GM11168 (cell line): ENCODE measurements at regions not wholly inside any gene's neighbourhood (a gene's known extent, or its start where the extent isn't known, plus 50 kb on each side); places are given as distances from the start of the nearest gene placed in this dataset.

Source experiments
- in situ Hi-C: fragments of 300-500 bp; cut with MboI; formaldehyde crosslinking; loops from one replicate; pipeline ENCODE4 v1.12.0; 2022; ENCODE audit warnings: low sequenced_read_pairs; ENCODE audit not compliant: unreplicated experiment

DNA sequence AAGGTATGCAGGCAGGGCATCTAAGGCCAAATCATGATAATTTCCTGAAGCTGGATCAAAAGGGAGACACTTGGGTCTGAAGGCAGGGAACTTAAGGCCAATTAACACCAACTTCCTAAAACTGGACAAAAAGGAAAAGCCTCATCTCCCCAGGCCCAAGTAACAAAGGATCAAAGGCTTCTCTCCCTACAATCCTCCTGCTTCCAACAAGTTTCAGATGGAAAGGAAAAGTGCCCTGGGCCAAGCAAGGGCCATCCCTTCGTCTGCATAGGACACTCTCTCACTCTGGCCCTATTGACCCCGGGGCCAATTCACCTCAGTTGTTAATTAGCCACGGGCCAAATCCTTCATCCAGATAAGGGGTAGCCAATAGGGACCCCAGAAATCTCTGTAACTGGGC, 1335.8 kb upstream of the CDH2 start:
- in situ Hi-C loops, result no loop called here

DNA sequence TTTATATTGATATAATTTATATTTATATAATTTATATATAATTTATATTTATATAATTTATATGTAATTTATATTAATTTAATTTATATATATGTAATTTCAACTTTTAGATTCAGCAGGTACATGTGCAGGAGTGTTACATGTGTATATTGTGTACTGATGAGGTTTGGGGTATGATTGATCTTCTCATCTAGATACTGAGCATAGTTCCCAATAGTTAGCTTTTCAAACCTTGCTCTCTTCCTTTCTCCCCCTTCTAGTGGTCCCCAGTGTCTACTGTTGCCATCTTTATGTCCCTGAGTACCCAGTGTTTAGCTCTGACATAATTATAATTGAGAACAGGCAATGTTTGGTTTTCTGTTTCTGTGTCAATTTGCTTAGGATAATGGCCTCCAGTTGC, 1335.3 kb upstream of the CDH2 start:
- in situ Hi-C loops, result no loop called here

DNA sequence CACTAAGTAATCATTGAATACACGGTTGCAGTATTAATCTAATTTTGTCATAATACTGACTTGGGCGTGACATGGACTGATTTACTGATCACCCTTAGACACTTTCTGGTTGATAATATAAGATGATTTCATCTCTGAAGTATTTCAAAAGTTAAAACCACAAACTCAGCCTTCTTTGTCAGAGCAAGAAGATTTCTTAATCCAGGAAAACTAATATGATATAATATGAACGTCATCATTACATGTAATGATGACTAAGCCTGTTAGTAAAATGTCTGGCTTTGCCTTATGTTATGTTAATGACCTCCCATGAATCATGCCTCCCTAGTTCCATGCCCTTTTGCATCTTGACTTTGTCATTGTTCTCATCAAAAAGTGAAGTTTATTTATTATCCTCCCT, 1325.0 kb upstream of the CDH2 start:
- in situ Hi-C loops, result no loop called here

DNA sequence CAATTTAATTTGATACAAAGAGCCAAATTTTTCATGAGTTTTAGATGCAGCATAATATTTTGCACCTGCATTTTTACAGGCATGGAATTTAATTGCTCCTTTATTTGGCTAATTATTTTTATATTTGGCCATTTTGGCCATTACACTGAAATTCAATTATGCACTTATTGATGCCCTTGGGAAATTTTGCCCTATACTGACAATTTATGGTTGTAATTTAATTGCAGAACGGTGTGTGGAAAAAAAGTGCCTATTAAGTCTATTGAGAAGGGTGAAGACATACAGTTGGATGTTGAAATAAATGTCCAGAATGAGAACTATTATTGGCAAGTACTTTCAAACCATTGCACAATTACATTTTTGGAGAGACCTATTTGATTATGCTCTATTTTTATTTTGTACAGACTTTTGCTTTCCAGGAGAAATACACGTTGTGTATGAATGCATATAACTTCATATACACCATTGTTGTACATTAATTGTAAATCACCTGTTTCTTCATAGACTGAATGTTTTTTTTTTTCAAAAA, 1319.3 kb upstream of the CDH2 start:
- in situ Hi-C loops, result no loop called here

DNA sequence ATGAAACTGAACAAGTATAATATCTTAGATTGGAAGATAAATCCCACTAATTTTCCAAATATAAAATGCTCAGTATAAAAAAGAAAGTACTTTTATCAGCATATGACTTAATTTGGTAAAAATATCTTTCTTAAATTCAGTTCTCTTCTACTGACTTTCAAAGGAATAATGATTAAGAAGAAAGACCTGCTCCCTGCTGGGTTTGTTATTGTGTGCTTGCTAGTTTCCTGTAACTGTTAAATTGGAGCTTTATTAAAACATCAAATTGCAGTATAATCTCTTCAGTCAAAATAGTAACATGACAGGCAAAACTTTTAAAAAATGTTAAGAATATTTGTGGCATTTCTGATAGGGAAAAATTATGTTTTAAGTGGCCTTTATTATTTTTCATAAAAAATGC, 1317.4 kb upstream of the CDH2 start:
- in situ Hi-C loops, result no loop called here

DNA sequence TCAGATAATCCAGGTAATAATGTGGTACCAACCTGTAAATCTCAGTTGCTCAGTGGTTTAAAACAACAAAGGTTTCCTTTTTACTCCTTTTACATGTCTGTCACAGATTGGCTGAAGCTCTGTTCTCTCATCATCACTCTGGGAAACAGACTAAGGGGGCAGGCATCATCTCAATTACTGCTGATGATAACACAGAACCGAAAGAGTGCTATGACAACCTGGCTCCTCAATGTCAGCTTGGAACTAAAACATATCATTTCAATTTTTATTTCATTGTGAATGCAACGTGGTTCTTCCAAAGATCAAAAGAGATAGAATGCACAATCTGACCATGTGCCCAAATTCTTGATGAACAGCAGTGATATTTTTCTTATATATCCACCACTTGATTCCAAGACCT, 1315.0 kb upstream of the CDH2 start:
- in situ Hi-C loops, result no loop called here

DNA sequence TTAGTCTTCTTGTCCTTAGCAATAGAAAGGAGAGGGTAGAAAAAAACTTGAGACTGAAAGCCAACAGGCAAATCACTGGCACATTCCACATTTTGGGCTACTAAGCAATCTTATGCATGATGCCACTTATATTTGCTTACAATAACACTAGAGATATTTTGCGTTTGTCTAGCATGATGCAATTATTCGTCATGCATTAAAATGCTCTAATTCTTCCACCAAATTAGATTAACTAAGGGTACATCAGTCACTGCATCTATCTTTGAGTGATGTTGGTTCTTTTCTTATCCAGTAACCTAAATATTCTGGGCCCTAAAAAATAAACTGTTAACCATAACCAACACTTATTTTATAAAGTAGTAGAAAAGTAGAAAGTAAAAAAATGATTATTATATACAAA, 1311.7 kb upstream of the CDH2 start:
- in situ Hi-C loops, result no loop called here

DNA sequence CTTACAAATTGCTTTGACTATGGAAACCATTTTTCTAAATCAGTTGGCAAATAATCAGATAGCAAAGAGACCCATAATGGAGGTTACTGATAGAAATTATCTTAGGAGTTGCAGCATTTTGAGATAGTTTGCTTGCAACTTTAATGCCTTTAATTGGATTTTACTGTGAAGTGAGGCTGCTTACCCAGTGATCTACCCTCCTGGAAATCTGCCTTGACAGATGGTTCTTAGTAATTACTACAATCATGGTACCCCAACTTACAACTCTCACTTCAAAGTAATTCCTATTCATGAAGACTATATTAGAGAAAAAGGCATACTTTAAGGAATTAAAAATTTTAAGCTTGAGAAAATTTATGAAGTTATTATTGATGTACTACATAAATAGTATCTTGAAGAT, 1288.6 kb upstream of the CDH2 start:
- in situ Hi-C loops, result no loop called here

DNA sequence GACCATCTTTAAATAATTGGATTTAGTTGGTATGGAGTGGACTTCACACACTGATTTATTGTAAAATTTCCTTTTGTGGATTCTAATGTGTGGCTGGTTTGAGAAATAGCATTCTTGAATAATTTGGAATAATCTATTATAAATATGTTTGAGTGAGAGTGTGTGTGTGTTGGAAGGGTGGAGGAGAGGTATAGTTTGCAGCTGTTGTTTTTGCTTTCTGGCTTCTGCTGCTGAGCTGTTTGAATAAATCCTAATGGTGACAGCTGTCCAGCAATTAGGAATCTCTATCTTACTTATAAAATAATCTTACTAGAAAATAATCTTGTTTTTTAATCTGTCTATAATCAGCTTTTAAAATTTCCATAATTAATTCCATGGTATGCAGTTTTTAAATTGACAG, 1283.0 kb upstream of the CDH2 start:
- in situ Hi-C loops, result no loop called here

DNA sequence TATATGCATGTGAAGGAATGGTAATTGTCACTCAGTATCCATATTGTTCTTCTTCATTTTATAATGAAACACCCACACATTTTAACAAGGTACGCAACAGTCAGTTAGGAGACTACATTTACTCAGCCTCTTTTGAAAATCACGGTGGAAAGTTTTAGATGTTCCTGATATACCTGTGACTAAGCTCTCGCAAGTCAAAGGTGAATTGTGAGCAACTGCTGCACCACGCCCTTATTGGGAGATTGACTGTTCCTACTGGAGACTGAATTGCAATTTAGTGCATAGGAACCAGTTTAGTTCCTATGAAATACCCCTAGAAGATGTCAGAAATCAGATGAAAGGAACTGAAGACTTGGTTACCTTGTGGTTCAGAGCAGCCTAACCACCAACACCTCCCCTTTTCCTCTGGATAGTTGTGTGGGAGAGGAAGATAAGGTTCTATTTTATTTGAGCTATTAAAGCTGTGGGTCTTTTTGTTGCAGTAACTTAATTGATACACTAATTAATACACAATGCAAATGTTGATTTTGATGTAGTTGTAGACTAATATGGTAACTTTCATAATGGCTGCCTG, 1280.5 kb upstream of the CDH2 start:
- in situ Hi-C loops, result no loop called here

DNA sequence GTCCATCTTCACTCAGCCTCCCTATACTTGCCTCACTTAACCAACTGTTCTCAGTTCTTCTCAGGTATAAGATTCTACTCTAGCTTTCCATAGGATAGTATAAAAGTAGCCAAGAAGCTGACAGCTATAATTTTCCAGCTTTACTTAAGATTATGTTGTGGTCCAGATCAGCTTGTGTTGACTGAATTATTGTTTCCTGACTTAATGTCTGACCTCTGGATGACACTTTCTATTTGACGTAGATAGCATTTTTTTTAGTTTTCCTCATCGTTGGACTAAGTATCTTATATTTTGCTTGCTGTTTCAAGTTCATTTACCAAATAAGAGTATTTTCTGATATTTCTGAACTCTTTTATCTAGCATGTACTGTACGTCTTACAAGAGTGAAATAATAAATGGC, 1272.5 kb upstream of the CDH2 start:
- in situ Hi-C loops, result no loop called here

DNA sequence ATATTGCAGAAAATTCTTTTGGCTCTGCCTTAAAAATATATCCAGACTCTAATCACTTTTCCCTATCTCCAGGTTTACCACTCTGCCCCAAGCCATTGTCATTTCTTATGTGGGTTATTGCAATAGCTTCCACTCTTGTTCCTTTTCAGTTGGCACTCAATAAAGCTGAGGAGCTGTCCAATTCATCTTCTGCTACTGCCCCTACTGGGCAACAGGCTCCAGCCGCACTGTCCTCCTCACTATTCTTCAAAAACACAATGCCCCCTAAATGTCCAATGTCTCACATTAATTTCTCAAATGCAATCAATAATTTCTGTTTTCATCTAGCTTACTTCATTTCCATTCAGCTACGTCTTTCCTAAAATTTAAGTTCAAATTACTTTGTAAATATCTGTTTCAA, 1262.5 kb upstream of the CDH2 start:
- in situ Hi-C loops, result no loop called here

DNA sequence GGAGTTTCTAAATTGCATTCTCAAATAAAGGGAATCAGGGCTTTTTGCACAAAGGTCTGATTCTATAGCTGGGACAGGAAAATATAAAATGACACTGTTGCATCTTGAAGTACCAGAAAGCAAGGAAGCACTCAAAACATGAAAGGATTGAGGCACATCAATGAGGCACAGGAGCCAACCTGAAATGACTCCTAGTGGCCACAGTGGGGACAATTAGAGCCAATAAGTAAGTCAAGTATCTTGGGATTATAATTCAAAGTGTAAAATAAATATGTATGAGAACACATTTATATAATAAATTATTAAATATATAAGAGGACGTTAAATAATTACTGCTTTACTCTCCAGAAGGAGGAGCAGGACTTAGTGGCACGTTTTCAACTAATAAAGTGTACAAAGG, 1259.5 kb upstream of the CDH2 start:
- in situ Hi-C loops, result no loop called here

DNA sequence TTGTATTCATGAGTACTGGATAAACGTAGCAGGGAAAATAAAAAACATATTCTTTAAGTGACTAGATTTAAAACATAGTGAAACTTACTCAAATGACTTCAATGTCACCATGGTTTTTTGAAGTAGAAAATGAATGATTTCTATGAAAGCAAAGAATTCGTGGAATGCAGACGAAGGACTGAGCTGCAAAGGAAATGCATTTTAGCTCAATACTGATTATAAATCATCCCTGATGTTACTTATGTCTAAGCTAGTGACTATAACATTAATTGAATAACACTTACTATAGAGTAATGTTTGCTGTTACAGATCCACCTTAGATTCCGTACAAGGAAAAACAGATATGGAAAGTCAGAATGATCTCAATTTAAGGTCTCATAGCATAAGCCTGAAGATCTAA, 1257.7 kb upstream of the CDH2 start:
- in situ Hi-C loops, result no loop called here

DNA sequence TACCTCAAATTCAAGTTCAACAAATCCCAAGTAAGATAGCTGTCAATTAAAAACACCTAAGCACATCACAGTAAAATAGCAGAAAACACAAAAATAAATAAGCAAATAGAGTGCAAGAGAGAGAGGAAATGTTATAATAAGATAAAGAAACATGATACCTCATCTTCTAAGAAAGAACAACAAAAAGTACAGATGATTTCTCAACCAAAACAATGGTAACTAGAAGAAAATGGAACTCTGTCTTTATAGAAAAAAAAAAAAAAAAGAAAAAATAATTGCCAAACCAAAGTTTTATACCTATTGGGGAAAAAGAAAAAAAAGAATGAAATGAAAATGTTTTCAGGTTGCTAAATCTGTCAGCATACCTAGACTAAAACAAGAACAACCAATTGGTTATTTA, 1253.5 kb upstream of the CDH2 start:
- in situ Hi-C loops, result no loop called here

DNA sequence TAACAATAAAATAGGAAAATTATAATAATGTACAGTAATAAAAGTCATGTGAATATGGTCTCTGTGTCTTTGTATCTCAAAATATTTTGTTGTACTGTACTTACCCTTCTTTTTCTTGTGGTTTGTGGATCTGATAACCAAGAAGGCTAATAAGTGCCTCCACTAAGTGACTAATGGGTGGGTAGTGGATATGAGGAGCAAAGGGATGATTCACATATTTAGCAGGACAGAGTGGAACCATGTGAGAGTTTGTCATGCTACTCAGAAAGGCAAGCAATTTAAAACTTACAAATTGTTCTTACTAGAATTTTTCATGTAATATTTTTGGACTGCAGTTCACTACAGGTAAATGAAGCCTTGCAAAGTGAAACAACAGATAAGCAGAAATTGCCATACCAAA, 1241.2 kb upstream of the CDH2 start:
- in situ Hi-C loops, result no loop called here

DNA sequence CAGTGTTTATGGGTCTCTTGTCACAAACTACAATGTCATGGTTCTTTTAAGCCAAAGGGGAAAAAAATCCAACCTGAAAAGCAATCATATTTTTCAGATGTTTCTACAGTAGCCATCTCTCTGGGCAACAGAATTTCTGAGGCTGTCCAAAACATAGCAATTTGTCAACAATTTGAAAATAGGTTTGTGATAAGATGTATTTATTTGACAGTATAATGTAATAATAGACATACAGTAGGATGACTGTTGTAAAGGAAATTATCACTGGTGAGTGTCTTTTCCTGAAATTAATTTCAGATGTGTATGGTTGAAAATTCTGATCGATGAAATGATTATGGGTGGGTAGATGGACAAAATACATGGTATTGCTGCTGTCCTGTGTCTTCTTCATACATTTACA, 1230.1 kb upstream of the CDH2 start:
- in situ Hi-C loops, result no loop called here

DNA sequence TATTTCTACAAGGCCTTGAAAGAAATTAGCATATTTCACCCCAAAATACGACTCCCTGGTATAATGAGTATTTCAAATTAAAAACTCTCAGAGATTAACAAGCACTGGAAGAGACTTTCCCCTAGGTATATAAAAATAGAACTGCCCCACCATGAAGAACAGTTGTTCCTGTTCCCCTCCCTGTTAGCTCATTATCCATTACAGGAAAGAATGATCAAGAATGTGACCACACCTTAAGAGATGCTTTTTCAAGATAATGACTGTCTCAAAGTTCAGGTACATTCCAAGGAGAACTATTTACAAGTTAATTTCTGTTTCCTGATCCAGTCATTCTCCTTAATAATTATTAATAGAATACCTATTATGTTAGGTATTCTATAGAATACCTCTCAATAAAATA, 1220.6 kb upstream of the CDH2 start:
- in situ Hi-C loops, result no loop called here

DNA sequence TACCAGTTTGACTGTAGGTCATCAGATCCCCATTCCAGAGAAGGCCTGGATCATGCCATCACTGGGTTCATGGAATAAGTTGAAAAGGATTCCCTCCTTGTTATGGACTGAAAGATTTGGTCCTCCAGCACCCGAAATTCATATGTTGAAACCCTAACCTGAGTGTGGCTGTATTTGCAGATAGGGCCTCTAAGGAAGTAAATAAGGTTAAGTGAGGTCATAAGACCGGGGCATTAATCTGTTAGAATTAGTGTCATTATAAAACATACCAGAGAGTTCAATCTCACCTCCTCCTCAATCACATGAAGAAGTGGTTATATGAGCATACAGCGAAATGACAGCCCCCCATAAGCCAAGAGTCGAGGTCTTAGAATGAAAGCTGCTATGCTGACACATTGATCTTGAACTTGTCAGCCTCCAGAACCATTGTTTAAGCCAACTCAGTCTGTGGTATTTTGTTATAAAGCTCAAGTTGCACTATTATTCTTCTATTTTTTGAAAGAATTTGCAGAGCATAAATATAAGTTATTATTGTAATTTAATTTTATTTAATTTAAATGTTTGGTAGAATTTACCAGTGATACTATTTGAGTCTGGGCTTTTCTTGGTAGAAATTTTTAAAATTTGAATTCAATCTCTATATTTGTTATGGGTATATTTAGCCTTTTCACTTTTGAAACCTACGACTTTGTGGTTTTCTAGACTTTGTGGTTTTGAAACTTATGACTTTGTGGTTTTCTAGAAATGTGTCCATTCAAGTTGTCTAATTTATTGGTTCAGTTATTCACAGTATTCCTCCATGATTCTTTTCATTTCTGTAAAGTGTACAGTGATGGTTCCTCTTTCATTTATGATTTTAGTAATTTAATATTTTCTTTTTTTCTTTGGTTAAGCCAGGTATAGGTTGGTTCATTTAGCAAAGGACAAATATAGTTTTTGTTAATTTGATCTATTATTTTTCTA, 1206.7 kb upstream of the CDH2 start:
- in situ Hi-C loops, result no loop called here

DNA sequence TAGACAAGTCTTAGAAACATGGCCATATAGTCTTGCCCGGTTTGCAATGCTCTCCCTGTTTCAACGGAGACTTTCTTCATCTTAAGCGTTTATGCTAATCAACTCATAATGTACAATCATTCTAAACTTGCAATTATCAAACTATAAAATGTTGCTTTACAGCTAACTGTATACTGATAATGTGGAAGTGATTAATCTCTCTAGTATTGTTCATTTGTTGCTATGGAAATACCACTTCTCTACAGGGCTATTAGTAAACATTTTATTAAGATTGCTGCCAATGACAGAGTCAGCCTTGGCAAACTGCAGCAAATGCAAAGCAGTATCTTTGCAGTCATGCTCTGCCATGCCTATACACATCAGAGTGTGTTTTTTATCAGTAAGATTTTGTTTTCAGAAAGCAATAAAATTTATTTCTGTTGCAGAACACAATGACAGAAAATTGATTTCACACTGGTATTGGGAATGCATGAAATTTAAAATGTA, 1201.8 kb upstream of the CDH2 start:
- in situ Hi-C loops, result no loop called here

DNA sequence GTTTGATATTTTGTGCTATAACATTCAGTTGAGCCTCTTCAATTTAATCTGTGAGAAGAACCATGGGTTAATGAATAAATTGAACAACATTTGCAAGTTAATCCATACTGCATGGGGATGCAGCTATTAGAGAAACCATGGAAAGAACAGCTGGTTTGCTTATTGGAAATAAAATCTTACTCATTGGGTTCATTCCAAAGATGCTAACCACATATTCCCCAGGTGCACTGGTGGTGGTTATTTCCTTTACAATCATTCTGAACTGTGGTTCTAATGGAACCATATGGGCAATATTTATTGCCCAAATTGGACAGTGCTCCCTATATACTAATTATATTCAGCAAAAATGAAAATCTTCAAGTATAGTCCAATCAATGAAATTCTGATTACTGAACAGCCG, 1200.4 kb upstream of the CDH2 start:
- in situ Hi-C loops, result no loop called here

DNA sequence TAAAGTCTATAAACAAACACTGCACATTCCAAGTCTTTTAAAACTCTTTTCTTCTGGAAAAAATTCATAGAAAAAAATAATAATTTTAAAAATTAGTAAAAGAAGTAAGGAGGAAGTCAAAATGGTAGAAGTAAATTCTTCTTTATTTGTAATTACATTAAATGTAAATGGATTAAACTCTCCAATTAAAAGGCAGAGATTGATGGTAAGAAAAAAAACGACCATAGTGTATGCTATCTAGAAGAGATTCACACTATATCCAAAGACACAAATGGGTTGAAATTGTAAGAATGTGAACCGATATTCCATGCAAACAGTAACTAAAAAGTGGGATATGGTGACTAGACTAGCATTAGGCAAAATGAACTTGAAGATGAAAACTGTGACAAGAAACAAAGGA, 1196.1 kb upstream of the CDH2 start:
- in situ Hi-C loops, result no loop called here
